ENCODE measurements at regions not wholly inside any gene's neighbourhood (a gene's known extent, or its start where the extent isn't known, plus 50 kb on each side); places are given as distances from the start of the nearest gene placed in this dataset.

DNA sequence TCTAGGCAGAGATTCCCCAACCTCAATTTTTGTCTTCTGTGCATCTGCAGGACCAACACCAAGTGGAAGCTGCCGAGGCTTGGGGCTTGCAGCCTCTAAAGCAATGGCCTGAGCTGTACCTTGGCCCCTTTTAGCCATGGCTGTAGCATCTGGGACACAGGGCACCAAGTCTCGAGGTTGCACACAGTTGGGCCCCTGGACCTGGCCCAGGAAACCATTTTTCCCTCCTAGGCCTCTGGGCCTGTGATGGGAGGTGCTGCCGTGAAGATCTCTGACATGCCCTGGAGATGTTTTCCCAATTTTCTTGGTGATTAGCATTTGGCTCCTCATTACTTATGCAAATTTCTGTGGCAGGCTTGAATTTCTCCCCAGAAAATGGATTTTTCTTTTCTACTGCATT is 105.7 kb upstream of the LDAH start:
- CTCF ChIA-PET, result no interaction called here
- Mint-ChIP-seq H3K9me3 (ENCODE audit: low read depth, unreplicated experiment) (peaks cover 8% of the 10 kb centered on the region), H3K4me1 (ENCODE audit: low read depth, unreplicated experiment) (no peaks in the 10 kb centered on the region), H3K27ac (ENCODE audit: unreplicated experiment) (no peak overlapping the region), H3K36me3 (ENCODE audit: insufficient read depth, unreplicated experiment) (no peaks in the 10 kb centered on the region), H3K4me3 (ENCODE audit: low read depth, unreplicated experiment) (no peak overlapping the region), H3K27me3 (ENCODE audit: unreplicated experiment) (peaks cover 88% of the 10 kb centered on the region)
- TF ChIP-seq, protein P1, sequence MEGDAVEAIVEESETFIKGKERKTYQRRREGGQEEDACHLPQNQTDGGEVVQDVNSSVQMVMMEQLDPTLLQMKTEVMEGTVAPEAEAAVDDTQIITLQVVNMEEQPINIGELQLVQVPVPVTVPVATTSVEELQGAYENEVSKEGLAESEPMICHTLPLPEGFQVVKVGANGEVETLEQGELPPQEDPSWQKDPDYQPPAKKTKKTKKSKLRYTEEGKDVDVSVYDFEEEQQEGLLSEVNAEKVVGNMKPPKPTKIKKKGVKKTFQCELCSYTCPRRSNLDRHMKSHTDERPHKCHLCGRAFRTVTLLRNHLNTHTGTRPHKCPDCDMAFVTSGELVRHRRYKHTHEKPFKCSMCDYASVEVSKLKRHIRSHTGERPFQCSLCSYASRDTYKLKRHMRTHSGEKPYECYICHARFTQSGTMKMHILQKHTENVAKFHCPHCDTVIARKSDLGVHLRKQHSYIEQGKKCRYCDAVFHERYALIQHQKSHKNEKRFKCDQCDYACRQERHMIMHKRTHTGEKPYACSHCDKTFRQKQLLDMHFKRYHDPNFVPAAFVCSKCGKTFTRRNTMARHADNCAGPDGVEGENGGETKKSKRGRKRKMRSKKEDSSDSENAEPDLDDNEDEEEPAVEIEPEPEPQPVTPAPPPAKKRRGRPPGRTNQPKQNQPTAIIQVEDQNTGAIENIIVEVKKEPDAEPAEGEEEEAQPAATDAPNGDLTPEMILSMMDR (IDR thresholded peaks at IDR 0.05; ENCODE audit: unreplicated experiment), result no peak
- intact Hi-C loops (cut with micrococcal nuclease; ENCODE audit: unreplicated experiment), result no loop called here
- no TSS peak for BruUV-seq (replicated peaks)
- no peak for DNase-seq

DNA sequence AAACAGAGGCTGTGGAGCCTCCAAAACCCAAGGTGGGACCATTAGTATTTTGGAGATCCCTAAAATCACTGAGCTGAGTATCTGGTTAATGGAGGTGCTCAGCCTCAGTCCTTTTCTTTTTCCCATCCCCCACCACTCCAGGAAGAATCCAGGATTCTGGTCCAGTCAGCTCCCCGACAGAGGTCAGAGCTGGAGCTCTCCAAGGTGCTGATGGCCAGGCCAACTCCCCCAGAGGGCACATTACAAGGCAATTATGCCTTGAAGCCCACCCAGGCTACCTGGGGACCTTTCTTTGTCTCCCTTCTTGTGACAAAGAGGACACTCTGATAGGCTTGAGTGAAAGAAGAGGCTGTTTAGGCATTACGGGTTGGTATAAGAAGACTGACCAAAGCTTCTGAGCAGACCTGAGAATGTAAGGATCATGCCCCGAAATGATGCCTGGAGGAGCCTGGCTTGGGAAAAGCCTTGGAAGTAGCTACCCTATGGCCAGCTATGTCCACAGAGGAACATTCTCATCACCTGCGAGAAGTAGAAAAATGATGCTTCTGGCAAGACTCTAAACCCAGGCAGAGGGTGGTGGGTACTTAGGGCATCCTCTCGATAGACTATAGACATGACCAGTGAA is 102.5 kb upstream of the LDAH start:
- CTCF ChIA-PET, result no interaction called here
- TF ChIP-seq, protein P1 (IDR thresholded peaks at IDR 0.05; ENCODE audit: unreplicated experiment), result no peak
- intact Hi-C loops (cut with micrococcal nuclease; ENCODE audit: unreplicated experiment), result no loop called here
- H3K36me3 Mint-ChIP-seq (ENCODE audit: insufficient read depth, unreplicated experiment), result no peaks in the 10 kb centered on the region
- H3K4me1 Mint-ChIP-seq (ENCODE audit: low read depth, unreplicated experiment), result no peaks in the 10 kb centered on the region
- H3K4me3 Mint-ChIP-seq (ENCODE audit: low read depth, unreplicated experiment), result no peak overlapping the region
- no peak overlapping the region for H3K27ac Mint-ChIP-seq (ENCODE audit: unreplicated experiment)
- BruUV-seq (replicated peaks), result no TSS peak
- no peak for DNase-seq
- peaks cover 74% of the 10 kb centered on the region for H3K27me3 Mint-ChIP-seq (ENCODE audit: unreplicated experiment)
- H3K9me3 Mint-ChIP-seq (ENCODE audit: low read depth, unreplicated experiment), result peaks cover 6% of the 10 kb centered on the region

DNA sequence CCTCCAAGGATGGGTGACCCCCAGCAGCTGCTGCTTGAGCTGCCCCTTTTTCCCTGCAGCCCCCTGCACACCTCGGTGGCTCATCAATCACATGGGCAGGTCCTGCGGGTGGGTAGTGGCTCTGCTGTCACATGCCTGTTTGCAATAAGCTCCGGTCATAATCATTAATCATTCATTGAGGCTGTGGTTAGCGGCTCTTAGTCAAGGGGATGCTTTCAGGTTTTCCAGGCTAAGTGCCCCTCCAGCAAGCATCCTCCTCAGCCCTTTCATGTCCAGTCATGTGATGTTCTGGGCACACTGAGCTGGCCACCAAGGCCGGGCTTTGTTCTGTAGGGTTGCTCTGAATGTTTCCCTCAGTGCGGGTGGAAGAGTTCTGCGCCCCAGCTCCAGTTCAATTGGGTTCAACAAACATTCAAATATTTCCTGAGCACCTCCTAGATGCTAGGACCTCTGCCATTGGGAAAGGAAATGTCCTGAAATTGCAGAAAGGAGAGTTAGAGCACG is 96.4 kb upstream of the LDAH start:
- TF ChIP-seq, protein P1 (IDR thresholded peaks at IDR 0.05; ENCODE audit: unreplicated experiment), result no peak
- CTCF ChIA-PET, result interaction anchor here (0.5 kb wide), 1 partner anchor 65 kb away, joined by 5 read pairs; no protein-coding TSS in a partner anchor
- no peaks in the 10 kb centered on the region for H3K9me3 Mint-ChIP-seq (ENCODE audit: low read depth, unreplicated experiment)
- intact Hi-C loops (cut with micrococcal nuclease; ENCODE audit: unreplicated experiment), result loop anchor here (5.0 kb wide), 1 partner anchor 257 kb away; no protein-coding TSS in a partner anchor
- no peak for DNase-seq
- H3K4me1 Mint-ChIP-seq (ENCODE audit: low read depth, unreplicated experiment), result peaks cover 11% of the 10 kb centered on the region
- no TSS peak for BruUV-seq (replicated peaks)
- H3K4me3 Mint-ChIP-seq (ENCODE audit: low read depth, unreplicated experiment), result no peak overlapping the region
- H3K27me3 Mint-ChIP-seq (ENCODE audit: unreplicated experiment), result peaks cover 85% of the 10 kb centered on the region
- no peaks in the 10 kb centered on the region for H3K36me3 Mint-ChIP-seq (ENCODE audit: insufficient read depth, unreplicated experiment)
- H3K27ac Mint-ChIP-seq (ENCODE audit: unreplicated experiment), result no peak overlapping the region

DNA sequence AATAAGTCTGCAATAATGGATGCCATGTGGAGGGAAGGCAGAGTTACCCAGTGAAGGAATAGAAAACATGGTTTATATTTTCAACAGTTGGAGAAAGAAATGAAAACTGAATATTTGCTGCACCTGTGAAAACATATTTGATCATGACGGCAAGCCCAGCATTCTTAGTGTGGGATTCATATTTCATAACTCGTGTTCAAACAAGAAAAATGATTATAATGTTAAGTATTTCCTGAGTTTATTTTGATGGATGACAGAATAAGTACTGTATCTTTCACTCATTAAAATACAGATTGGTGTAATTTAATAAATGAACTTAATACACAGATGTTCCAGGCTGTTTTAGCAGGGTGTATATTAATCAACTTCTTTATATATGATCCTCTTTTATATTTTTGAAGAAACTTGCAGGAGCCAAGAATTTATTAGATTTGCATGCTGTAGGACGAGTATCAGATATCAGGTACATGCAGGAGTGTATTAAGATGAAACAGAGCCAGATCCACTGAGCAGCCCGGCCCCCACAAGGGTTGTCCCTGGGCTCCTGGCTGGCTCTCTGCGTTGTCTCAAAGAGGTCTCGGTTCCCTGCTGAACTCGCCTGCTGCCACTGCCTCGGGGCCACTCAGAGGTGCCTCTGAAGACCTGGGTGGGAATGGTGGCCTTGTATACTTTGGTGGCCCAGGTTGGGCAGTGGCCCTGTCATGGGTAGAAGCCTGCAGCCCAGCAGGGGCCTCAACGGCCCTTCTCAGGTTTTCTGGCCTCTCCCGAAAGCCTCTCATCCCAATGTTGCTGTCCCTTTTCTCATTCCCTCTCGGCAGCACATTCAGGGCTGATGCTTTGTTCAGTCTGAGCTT is 95.0 kb upstream of the LDAH start:
- Mint-ChIP-seq H3K27ac (ENCODE audit: unreplicated experiment) (no peak overlapping the region), H3K27me3 (ENCODE audit: unreplicated experiment) (peaks cover 85% of the 10 kb centered on the region), H3K4me1 (ENCODE audit: low read depth, unreplicated experiment) (peaks cover 11% of the 10 kb centered on the region), H3K4me3 (ENCODE audit: low read depth, unreplicated experiment) (no peak overlapping the region), H3K36me3 (ENCODE audit: insufficient read depth, unreplicated experiment) (no peaks in the 10 kb centered on the region), H3K9me3 (ENCODE audit: low read depth, unreplicated experiment) (no peaks in the 10 kb centered on the region)
- TF ChIP-seq, protein P1 (IDR thresholded peaks at IDR 0.05; ENCODE audit: unreplicated experiment), result no peak
- CTCF ChIA-PET, result no interaction called here
- no TSS peak for BruUV-seq (replicated peaks)
- intact Hi-C loops (cut with micrococcal nuclease; ENCODE audit: unreplicated experiment), result loop anchor here (5.0 kb wide), 1 partner anchor 256 kb away; no protein-coding TSS in a partner anchor
- DNase-seq, result no peak

Data from Calu3 (cell line).